Loucy (cell line): ENCODE measurements at regions not wholly inside any gene's neighbourhood (a gene's known extent, or its start where the extent isn't known, plus 50 kb on each side); places are given as distances from the start of the nearest gene placed in this dataset.

Source experiments
- CTCF ChIP-seq: fragments of 200-600 bp; sonication (generic); conservative IDR thresholded peaks from 2 replicates; pipeline ENCODE4 v1.5.1; 2014; ENCODE audit warnings: mild to moderate bottlenecking, antibody characterized with exemption, low read length
- EZH2phosphoT487 ChIP-seq: fragments of 200-600 bp; IDR thresholded peaks from 2 replicates; pipeline ENCODE4 v1.6.1; 2018; ENCODE audit warnings: antibody characterized with exemption, mild to moderate bottlenecking, moderate library complexity, borderline replicate concordance

DNA sequence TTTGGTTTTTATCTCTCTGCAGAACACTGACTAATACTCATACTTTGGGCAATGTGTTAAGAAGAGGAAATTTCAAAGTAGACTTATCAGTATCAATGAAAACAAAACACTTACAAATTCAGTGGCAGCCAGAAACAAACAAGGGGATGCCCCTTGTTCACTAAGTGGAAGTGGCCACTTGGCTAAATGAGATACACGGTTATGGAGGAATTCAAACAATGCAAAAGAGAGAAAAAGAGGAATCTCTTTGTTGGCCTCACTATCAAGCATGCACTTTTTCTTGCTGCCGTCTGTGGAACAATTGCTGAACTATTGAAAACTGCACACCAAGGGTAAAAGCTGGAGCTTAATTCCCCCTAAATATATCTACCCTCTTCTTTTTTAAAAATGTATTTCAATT is 2044.9 kb upstream of the CDH6 start:
- no peak for TF ChIP-seq CTCF
- no peak for TF ChIP-seq EZH2phosphoT487
